ENCODE measurements at regions not wholly inside any gene's neighbourhood (a gene's known extent, or its start where the extent isn't known, plus 50 kb on each side); places are given as distances from the start of the nearest gene placed in this dataset.
"Not testable (repeated sequence)": the region's sequence is repeated elsewhere in the genome, so short reads cannot be mapped to it uniquely, and the experiment has no call there.

DNA sequence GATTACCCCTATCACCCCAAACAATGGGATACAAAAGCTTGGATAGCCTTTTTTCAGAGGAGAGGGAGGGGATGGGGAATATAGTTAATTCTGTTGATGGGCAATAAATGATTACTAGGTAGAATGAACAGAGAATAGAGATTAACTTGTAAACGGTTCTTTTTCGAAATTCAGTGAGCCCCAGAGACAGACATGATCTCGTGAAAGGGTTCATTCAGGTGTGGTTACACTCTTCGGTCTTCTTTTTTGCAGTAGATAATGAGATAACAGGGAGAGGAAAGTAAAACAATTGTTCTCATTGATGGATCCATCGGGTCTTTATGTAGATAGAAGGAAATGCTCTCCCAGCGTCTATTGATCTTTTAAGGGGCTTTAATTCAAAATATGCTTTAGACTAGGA, 69.3 kb upstream of the RASSF8 start:
- intact Hi-C loops (cut with DNase I) = no loop called here
- H3K27me3 ChIP-seq = no peaks in the 10 kb centered on the region
- no peaks in the 10 kb centered on the region for H3K4me1 ChIP-seq
- TF ChIP-seq EP300 (IDR thresholded peaks at IDR 0.05) = no peak
- TF ChIP-seq POLR2AphosphoS5 (IDR thresholded peaks at IDR 0.05) = no peak
- TF ChIP-seq POLR2A (IDR thresholded peaks at IDR 0.05; ENCODE audit: low read depth) = no peak
- TF ChIP-seq, protein P1, sequence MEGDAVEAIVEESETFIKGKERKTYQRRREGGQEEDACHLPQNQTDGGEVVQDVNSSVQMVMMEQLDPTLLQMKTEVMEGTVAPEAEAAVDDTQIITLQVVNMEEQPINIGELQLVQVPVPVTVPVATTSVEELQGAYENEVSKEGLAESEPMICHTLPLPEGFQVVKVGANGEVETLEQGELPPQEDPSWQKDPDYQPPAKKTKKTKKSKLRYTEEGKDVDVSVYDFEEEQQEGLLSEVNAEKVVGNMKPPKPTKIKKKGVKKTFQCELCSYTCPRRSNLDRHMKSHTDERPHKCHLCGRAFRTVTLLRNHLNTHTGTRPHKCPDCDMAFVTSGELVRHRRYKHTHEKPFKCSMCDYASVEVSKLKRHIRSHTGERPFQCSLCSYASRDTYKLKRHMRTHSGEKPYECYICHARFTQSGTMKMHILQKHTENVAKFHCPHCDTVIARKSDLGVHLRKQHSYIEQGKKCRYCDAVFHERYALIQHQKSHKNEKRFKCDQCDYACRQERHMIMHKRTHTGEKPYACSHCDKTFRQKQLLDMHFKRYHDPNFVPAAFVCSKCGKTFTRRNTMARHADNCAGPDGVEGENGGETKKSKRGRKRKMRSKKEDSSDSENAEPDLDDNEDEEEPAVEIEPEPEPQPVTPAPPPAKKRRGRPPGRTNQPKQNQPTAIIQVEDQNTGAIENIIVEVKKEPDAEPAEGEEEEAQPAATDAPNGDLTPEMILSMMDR (IDR thresholded peaks at IDR 0.05) = no peak
- no peak for DNase-seq (ENCODE audit: extremely low spot score)
- H3K36me3 ChIP-seq = no peaks in the 10 kb centered on the region
- H3K27ac ChIP-seq (replicated peaks in 1 of 4) = no peak overlapping the region
- H3K9me3 ChIP-seq = no peaks in the 10 kb centered on the region
- WGBS = 60% methylated on average over 6 of the region's 6 CpGs
- H3K4me3 ChIP-seq = no peak overlapping the region

DNA sequence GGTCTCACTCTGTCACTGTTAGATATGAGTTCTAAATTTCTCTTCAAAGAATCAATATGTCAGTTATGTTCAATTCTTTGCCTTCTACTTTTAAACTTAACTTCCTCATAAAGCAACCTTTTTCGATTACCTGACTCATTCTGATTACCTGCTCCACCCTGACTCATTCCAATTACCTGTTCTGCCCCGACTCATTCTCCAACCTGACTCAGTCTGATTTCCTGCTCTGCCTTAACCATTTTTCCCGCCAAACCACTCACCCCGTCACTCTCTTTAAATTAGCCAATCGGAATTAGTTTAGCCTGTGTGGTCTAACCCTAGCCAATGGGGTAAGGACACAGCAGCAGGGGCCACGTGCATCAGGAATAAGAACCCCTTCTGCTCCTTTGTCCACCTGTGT, 67.4 kb upstream of the RASSF8 start:
- 94% methylated on average over 6 of the region's 6 CpGs for WGBS
- H3K27ac ChIP-seq (replicated peaks in 1 of 4); H3K36me3 ChIP-seq; intact Hi-C loops (cut with DNase I); H3K9me3 ChIP-seq; DNase-seq (ENCODE audit: extremely low spot score); H3K4me3 ChIP-seq; H3K27me3 ChIP-seq; H3K4me1 ChIP-seq: not testable (repeated sequence)

DNA sequence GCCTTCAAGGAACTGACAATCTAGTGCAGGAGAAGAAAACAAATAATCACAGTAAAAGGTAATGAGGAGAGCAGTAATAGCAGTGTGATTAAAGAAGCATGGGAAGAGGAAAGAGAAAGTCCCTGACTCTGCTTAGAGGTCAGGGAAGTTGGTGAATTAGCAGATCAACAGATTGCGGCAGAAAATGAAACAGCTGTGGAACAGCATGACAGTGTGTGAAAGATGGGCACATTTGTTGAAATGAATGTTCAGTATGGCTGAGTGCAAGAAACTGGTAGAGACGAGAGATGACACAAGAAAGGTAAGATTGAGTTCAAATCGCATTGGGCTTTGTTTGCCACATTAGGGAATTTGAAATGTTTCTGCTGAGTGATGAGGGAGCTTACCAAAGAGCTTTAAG, 63.7 kb upstream of the RASSF8 start:
- no peaks in the 10 kb centered on the region for H3K36me3 ChIP-seq
- no peak overlapping the region for H3K27ac ChIP-seq (replicated peaks in 1 of 4)
- no peak overlapping the region for H3K4me3 ChIP-seq
- intact Hi-C loops (cut with DNase I) = no loop called here
- TF ChIP-seq, protein P1 (IDR thresholded peaks at IDR 0.05) = no peak
- TF ChIP-seq EP300 (IDR thresholded peaks at IDR 0.05) (no peak), POLR2AphosphoS5 (IDR thresholded peaks at IDR 0.05) (no peak), POLR2A (IDR thresholded peaks at IDR 0.05; ENCODE audit: low read depth) (no peak)
- DNase-seq (ENCODE audit: extremely low spot score) = no peak
- WGBS = 55% methylated on average over 3 of the region's 3 CpGs
- no peaks in the 10 kb centered on the region for H3K9me3 ChIP-seq
- H3K4me1 ChIP-seq = no peaks in the 10 kb centered on the region
- H3K27me3 ChIP-seq = no peaks in the 10 kb centered on the region

DNA sequence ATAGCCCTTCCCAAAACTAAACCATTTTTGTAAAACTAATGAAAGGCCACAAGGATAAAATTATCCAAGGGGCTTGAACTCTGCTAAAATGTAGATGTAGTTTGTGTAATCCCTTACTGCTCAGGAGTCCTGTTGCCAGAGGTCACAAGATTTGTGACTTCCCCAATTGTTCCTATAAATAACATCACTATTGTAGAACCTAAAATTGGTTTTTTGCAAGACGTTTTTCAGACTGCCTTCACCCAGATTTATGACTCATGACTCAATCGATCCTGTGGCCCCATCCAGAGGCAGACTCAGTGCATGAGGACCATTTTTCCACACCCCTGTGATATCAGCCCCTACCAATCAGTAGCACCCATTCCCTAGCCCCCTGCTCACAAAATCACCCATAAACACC, 61.5 kb upstream of the RASSF8 start:
- TF ChIP-seq, protein P1 (IDR thresholded peaks at IDR 0.05) = no peak
- TF ChIP-seq POLR2A (IDR thresholded peaks at IDR 0.05; ENCODE audit: low read depth) (no peak), EP300 (IDR thresholded peaks at IDR 0.05) (no peak), POLR2AphosphoS5 (IDR thresholded peaks at IDR 0.05) (no peak)
- no peaks in the 10 kb centered on the region for H3K27me3 ChIP-seq
- H3K27ac ChIP-seq (replicated peaks in 1 of 4) = no peak overlapping the region
- intact Hi-C loops (cut with DNase I) = no loop called here
- H3K36me3 ChIP-seq = no peaks in the 10 kb centered on the region
- no peak for DNase-seq (ENCODE audit: extremely low spot score)
- no peak overlapping the region for H3K4me3 ChIP-seq
- no peaks in the 10 kb centered on the region for H3K4me1 ChIP-seq
- 63% methylated on average over 2 of the region's 2 CpGs for WGBS
- no peaks in the 10 kb centered on the region for H3K9me3 ChIP-seq

DNA sequence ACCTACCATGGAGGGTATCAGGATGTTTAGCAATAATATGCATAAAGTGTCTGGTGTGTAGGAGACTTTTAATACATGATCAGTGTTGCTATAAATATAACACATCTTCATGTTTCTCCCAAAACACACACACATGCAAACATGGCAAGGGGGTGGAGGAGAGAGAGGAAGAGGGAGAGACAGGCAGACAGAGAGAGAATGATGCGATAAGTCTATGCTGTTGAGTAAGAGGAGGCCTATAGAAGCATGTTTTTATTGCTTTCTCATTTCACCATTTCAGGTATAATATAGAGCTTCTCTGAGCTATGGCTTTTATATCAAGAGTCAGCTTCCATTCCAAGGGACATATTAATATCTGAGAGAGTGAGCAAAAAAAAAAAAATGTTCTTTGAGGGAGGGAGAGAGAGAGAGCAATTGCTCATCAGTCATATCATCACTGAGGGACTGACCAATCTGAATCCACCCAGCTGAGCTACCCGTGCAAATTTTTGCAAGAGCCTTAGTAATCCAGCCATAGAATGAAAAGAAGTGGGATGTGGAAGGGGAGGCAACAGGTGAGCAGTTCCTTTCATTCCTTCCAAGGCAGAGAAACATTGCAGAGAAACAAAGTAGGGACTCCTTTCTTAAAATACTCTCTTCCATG, 54.8 kb upstream of the RASSF8 start:
- no peaks in the 10 kb centered on the region for H3K27me3 ChIP-seq
- no peaks in the 10 kb centered on the region for H3K4me1 ChIP-seq
- 87% methylated on average over 2 of the region's 2 CpGs for WGBS
- H3K4me3 ChIP-seq = no peak overlapping the region
- DNase-seq (ENCODE audit: extremely low spot score) = no peak
- intact Hi-C loops (cut with DNase I) = no loop called here
- no peaks in the 10 kb centered on the region for H3K9me3 ChIP-seq
- TF ChIP-seq, protein P1 (IDR thresholded peaks at IDR 0.05) = no peak
- TF ChIP-seq POLR2AphosphoS5 (IDR thresholded peaks at IDR 0.05) (no peak), POLR2A (IDR thresholded peaks at IDR 0.05; ENCODE audit: low read depth) (no peak), EP300 (IDR thresholded peaks at IDR 0.05) (no peak)
- H3K36me3 ChIP-seq = no peaks in the 10 kb centered on the region
- no peak overlapping the region for H3K27ac ChIP-seq (replicated peaks in 1 of 4)

Data from esophagus muscularis mucosa (tissue), 4 donors.